Neural crest cell (in vitro differentiated cells): ENCODE measurements at regions not wholly inside any gene's neighbourhood (a gene's known extent, or its start where the extent isn't known, plus 50 kb on each side); places are given as distances from the start of the nearest gene placed in this dataset.
A peak's percentile ranks its signal among the peaks of the same experiment; 100 is the strongest.

Experiments used
- DNase-seq: peaks from one replicate; pipeline ENCODE4 v3.0.0; 2021; ENCODE audit warnings: low read depth, mixed read lengths, low spot score
- H3K27ac Mint-ChIP-seq: one replicate; pipeline ENCODE4 v1.8.0; 2021; ENCODE audit warnings: mild to moderate bottlenecking, mixed read lengths; ENCODE audit not compliant: unreplicated experiment
- H3K27me3 Mint-ChIP-seq: 2 replicates; pipeline ENCODE4 v1.8.0; 2021; ENCODE audit warnings: low read depth, mild to moderate bottlenecking, mixed read lengths
- H3K36me3 Mint-ChIP-seq: 2 replicates; pipeline ENCODE4 v1.8.0; 2021; ENCODE audit warnings: low read depth, mild to moderate bottlenecking, mixed read lengths
- H3K4me1 Mint-ChIP-seq: 2 replicates; pipeline ENCODE4 v1.8.0; 2021; ENCODE audit warnings: mixed read lengths
- H3K4me3 Mint-ChIP-seq: one replicate; pipeline ENCODE4 v1.8.0; 2021; ENCODE audit warnings: mild to moderate bottlenecking, mixed read lengths
- H3K9me3 Mint-ChIP-seq: 2 replicates; pipeline ENCODE4 v1.8.0; 2021; ENCODE audit warnings: mixed read lengths
- CTCF ChIP-seq: fragments of 200-600 bp; sonication (generic); conservative IDR thresholded peaks from 2 replicates; pipeline ENCODE4 v1.5.0; 2021; ENCODE audit warnings: antibody characterized with exemption, mild to moderate bottlenecking

GRCh38 chr13:65629926-65630325, 1600.2 kb downstream of the PCDH9 start:
- no peak for DNase-seq
- no peak overlapping the region for H3K27ac Mint-ChIP-seq
- no peaks in the 10 kb centered on the region for H3K36me3 Mint-ChIP-seq
- no peaks in the 10 kb centered on the region for H3K27me3 Mint-ChIP-seq
- no peaks in the 10 kb centered on the region for H3K9me3 Mint-ChIP-seq
- H3K4me3 Mint-ChIP-seq: no peak overlapping the region
- TF ChIP-seq CTCF: no peak
- H3K4me1 Mint-ChIP-seq: no peaks in the 10 kb centered on the region

- H3K4me3 Mint-ChIP-seq: no peak overlapping the region
- H3K27ac Mint-ChIP-seq: no peak overlapping the region
- no peak for TF ChIP-seq CTCF
- H3K36me3 Mint-ChIP-seq: no peaks in the 10 kb centered on the region
- no peaks in the 10 kb centered on the region for H3K27me3 Mint-ChIP-seq
- H3K9me3 Mint-ChIP-seq: peaks cover 4% of the 10 kb centered on the region
- DNase-seq: no peak
- H3K4me1 Mint-ChIP-seq: no peaks in the 10 kb centered on the region
Measured at GRCh38 chr13:65623148-65623547, 1607.0 kb downstream of the PCDH9 start.

GRCh38 chr13:65615506-65615905, 1614.6 kb downstream of the PCDH9 start:
- H3K27ac Mint-ChIP-seq: no peak overlapping the region
- no peak overlapping the region for H3K4me3 Mint-ChIP-seq
- TF ChIP-seq CTCF: no peak
- peaks cover 8% of the 10 kb centered on the region for H3K9me3 Mint-ChIP-seq
- H3K4me1 Mint-ChIP-seq: peaks cover 9% of the 10 kb centered on the region
- no peaks in the 10 kb centered on the region for H3K27me3 Mint-ChIP-seq
- no peaks in the 10 kb centered on the region for H3K36me3 Mint-ChIP-seq
- DNase-seq: no peak

GRCh38 chr13:65613004-65613403, 1617.1 kb downstream of the PCDH9 start:
- Mint-ChIP-seq H3K9me3 (peaks cover 8% of the 10 kb centered on the region), H3K36me3 (no peaks in the 10 kb centered on the region), H3K4me1 (peaks cover 13% of the 10 kb centered on the region), H3K27me3 (no peaks in the 10 kb centered on the region), H3K4me3 (no peak overlapping the region), H3K27ac (no peak overlapping the region)
- peak; percentile 36 for TF ChIP-seq CTCF
- no peak for DNase-seq

GRCh38 chr13:65609350-65609749, 1620.8 kb downstream of the PCDH9 start:
- peaks cover 8% of the 10 kb centered on the region for H3K9me3 Mint-ChIP-seq
- H3K4me3 Mint-ChIP-seq: no peak overlapping the region
- no peaks in the 10 kb centered on the region for H3K36me3 Mint-ChIP-seq
- H3K4me1 Mint-ChIP-seq: peaks cover 13% of the 10 kb centered on the region
- TF ChIP-seq CTCF: no peak
- H3K27me3 Mint-ChIP-seq: no peaks in the 10 kb centered on the region
- no peak for DNase-seq
- H3K27ac Mint-ChIP-seq: no peak overlapping the region

GRCh38 chr13:65606622-65607021, 1623.5 kb downstream of the PCDH9 start:
- no peak overlapping the region for H3K27ac Mint-ChIP-seq
- no peak for DNase-seq
- no peaks in the 10 kb centered on the region for H3K36me3 Mint-ChIP-seq
- no peak overlapping the region for H3K4me3 Mint-ChIP-seq
- no peak for TF ChIP-seq CTCF
- H3K4me1 Mint-ChIP-seq: peaks cover 13% of the 10 kb centered on the region
- H3K9me3 Mint-ChIP-seq: no peaks in the 10 kb centered on the region
- H3K27me3 Mint-ChIP-seq: no peaks in the 10 kb centered on the region
